AG10803 (cell line): ENCODE measurements at regions not wholly inside any gene's neighbourhood (a gene's known extent, or its start where the extent isn't known, plus 50 kb on each side); places are given as distances from the start of the nearest gene placed in this dataset.

ENCODE experiments used
- DNase-seq: peaks from one replicate; pipeline ENCODE4 v3.0.0; 2010; ENCODE audit warnings: low read depth
- H3K4me3 ChIP-seq: 2 replicates; pipeline ENCODE4 v1.5.1; 2011; ENCODE audit warnings: mild to moderate bottlenecking, low read length, control low read depth
- TF ChIP-seq, protein P1 (sequence below): conservative IDR thresholded peaks from 2 replicates; pipeline ENCODE4 v1.5.1; 2011; ENCODE audit warnings: mild to moderate bottlenecking, low read length, control low read depth, inconsistent platforms

DNA sequence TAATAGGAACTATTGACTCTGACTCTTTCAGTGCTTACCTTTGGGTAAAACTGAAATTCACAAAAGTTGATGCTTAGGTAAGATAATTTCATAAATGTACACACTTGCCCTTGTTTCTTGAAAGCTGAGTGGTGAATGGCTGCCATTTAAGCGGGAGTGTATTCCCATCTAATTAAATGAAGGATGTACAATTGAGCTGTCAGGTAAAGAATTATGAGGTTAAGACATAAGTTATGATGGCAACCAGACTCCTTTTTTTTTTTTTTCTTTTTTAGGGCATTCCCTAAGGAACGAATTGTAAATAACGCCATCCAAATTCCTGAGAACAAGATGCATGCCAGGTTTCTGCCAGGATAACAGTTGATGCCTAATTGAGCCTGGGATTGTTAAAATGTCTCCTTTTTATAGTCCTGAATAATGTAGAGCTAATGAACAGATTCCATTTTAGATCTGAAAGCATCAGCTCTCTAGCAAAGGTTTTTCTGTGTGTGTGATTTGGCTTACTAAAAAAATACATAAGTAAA lies 199.7 kb downstream of the ISL1 start:
- no peak overlapping the region for H3K4me3 ChIP-seq
- TF ChIP-seq, protein P1, sequence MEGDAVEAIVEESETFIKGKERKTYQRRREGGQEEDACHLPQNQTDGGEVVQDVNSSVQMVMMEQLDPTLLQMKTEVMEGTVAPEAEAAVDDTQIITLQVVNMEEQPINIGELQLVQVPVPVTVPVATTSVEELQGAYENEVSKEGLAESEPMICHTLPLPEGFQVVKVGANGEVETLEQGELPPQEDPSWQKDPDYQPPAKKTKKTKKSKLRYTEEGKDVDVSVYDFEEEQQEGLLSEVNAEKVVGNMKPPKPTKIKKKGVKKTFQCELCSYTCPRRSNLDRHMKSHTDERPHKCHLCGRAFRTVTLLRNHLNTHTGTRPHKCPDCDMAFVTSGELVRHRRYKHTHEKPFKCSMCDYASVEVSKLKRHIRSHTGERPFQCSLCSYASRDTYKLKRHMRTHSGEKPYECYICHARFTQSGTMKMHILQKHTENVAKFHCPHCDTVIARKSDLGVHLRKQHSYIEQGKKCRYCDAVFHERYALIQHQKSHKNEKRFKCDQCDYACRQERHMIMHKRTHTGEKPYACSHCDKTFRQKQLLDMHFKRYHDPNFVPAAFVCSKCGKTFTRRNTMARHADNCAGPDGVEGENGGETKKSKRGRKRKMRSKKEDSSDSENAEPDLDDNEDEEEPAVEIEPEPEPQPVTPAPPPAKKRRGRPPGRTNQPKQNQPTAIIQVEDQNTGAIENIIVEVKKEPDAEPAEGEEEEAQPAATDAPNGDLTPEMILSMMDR: no peak
- DNase-seq: no peak

DNA sequence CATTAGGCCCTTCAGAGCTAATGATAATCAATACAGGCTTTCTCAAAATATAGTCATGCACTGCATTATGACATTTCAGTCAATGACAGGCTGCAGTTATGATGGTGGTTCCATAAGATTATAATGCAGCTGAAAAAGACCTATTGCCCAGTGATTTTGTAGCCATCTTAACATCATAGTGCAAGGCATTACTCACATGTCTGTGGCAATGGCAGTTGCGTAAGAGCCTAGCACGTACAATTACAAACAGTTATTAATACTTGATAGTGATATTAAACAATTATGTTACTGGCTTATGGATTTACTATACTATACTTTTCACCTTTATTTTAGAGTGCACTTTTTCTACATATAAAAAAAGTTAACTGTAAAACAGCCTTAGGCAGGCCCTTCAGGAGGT lies 214.8 kb downstream of the ISL1 start:
- H3K4me3 ChIP-seq: no peak overlapping the region
- TF ChIP-seq, protein P1: no peak
- DNase-seq: no peak

DNA sequence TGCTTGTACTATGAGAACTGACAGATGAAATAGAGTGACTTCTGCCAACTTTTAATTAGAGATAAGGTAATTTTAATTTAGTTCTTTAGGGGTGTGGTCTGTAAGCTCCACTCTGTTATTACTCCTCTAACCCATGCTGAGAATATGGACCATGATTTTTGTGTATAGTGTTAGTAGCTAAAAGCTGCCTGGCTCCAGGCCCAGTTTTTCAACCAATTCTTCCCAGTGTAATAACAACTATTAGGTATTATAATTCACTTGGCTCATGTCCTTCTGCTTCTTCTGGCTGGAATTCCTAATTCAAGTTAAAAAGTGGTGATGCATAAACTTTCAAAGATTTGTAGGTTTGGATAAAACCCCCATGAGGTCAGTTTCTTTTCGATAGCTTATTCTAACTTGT lies 216.3 kb downstream of the ISL1 start:
- H3K4me3 ChIP-seq: no peak overlapping the region
- TF ChIP-seq, protein P1: no peak
- no peak for DNase-seq

GRCh38 chr5:51604324-51604723 lies 221.1 kb downstream of the ISL1 start:
- no peak for DNase-seq
- no peak overlapping the region for H3K4me3 ChIP-seq
- TF ChIP-seq, protein P1: no peak

GRCh38 chr5:51606921-51607320 lies 223.7 kb downstream of the ISL1 start:
- no peak for DNase-seq
- TF ChIP-seq, protein P1: no peak
- no peak overlapping the region for H3K4me3 ChIP-seq

GRCh38 chr5:51618234-51618633 lies 235.0 kb downstream of the ISL1 start:
- TF ChIP-seq, protein P1: no peak
- no peak for DNase-seq
- H3K4me3 ChIP-seq: no peak overlapping the region

DNA sequence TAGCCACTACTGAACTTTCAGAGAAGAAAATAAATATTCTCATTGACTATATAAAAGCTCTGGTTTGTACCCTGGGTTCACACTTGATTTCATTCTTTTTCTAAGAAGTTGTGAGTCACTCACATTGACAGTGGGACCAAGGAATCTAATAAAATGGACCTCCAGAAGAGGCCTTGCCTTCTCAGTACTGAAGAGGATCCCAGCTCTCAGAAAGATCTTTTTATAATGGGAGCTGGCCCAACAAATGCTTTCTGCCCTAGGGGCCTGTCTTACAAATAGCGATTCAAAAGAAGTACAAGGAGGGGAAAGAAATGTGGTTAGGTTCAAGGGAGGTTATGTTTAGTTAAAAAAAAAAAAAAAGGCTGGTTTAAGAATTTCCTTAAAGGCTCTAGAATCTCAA lies 237.9 kb downstream of the ISL1 start:
- TF ChIP-seq, protein P1: no peak
- no peak for DNase-seq
- no peak overlapping the region for H3K4me3 ChIP-seq
